ENCODE measurements at regions not wholly inside any gene's neighbourhood (a gene's known extent, or its start where the extent isn't known, plus 50 kb on each side); places are given as distances from the start of the nearest gene placed in this dataset.

DNA sequence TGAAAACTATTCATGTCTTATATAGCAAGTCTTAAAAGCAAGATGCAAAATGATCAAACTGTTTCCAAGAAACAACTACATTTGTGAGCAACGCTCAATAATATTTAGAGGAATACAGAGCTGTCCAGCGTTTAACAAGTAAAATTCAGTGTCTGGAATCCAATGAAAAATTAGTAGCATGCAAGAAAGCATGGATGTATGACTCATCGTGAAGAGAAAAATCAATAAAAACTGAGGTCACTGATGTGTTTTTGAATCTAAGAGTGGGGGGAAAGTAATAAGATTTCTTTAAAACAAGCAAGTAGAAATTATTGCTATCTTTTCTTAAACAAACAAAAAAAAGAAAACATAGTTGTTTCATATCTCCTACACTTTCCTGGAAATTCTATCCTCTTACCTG, 600.3 kb upstream of the GOLIM4 start:
- H3K9me3 Mint-ChIP-seq: peaks cover 26% of the 10 kb centered on the region
- H3K36me3 Mint-ChIP-seq (ENCODE audit: low read depth): peaks cover 28% of the 10 kb centered on the region
- peaks cover 26% of the 10 kb centered on the region for H3K4me1 ChIP-seq (ENCODE audit: insufficient read depth)

More for the DNA sequence above, 600.3 kb upstream of the GOLIM4 start:
- H3K4me3 Mint-ChIP-seq: no peak overlapping the region
- peaks cover 2% of the 10 kb centered on the region for H3K27me3 Mint-ChIP-seq (ENCODE audit: insufficient read depth, low read depth, poor library complexity)
- no peak for TF ChIP-seq STAT1 (IDR thresholded peaks at IDR 0.05; ENCODE audit: unreplicated experiment)
- TF ChIP-seq, protein P1, sequence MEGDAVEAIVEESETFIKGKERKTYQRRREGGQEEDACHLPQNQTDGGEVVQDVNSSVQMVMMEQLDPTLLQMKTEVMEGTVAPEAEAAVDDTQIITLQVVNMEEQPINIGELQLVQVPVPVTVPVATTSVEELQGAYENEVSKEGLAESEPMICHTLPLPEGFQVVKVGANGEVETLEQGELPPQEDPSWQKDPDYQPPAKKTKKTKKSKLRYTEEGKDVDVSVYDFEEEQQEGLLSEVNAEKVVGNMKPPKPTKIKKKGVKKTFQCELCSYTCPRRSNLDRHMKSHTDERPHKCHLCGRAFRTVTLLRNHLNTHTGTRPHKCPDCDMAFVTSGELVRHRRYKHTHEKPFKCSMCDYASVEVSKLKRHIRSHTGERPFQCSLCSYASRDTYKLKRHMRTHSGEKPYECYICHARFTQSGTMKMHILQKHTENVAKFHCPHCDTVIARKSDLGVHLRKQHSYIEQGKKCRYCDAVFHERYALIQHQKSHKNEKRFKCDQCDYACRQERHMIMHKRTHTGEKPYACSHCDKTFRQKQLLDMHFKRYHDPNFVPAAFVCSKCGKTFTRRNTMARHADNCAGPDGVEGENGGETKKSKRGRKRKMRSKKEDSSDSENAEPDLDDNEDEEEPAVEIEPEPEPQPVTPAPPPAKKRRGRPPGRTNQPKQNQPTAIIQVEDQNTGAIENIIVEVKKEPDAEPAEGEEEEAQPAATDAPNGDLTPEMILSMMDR (conservative IDR thresholded peaks at IDR 0.05; ENCODE audit: low read depth in 2 of 2): no peak
- TF ChIP-seq, protein P2, sequence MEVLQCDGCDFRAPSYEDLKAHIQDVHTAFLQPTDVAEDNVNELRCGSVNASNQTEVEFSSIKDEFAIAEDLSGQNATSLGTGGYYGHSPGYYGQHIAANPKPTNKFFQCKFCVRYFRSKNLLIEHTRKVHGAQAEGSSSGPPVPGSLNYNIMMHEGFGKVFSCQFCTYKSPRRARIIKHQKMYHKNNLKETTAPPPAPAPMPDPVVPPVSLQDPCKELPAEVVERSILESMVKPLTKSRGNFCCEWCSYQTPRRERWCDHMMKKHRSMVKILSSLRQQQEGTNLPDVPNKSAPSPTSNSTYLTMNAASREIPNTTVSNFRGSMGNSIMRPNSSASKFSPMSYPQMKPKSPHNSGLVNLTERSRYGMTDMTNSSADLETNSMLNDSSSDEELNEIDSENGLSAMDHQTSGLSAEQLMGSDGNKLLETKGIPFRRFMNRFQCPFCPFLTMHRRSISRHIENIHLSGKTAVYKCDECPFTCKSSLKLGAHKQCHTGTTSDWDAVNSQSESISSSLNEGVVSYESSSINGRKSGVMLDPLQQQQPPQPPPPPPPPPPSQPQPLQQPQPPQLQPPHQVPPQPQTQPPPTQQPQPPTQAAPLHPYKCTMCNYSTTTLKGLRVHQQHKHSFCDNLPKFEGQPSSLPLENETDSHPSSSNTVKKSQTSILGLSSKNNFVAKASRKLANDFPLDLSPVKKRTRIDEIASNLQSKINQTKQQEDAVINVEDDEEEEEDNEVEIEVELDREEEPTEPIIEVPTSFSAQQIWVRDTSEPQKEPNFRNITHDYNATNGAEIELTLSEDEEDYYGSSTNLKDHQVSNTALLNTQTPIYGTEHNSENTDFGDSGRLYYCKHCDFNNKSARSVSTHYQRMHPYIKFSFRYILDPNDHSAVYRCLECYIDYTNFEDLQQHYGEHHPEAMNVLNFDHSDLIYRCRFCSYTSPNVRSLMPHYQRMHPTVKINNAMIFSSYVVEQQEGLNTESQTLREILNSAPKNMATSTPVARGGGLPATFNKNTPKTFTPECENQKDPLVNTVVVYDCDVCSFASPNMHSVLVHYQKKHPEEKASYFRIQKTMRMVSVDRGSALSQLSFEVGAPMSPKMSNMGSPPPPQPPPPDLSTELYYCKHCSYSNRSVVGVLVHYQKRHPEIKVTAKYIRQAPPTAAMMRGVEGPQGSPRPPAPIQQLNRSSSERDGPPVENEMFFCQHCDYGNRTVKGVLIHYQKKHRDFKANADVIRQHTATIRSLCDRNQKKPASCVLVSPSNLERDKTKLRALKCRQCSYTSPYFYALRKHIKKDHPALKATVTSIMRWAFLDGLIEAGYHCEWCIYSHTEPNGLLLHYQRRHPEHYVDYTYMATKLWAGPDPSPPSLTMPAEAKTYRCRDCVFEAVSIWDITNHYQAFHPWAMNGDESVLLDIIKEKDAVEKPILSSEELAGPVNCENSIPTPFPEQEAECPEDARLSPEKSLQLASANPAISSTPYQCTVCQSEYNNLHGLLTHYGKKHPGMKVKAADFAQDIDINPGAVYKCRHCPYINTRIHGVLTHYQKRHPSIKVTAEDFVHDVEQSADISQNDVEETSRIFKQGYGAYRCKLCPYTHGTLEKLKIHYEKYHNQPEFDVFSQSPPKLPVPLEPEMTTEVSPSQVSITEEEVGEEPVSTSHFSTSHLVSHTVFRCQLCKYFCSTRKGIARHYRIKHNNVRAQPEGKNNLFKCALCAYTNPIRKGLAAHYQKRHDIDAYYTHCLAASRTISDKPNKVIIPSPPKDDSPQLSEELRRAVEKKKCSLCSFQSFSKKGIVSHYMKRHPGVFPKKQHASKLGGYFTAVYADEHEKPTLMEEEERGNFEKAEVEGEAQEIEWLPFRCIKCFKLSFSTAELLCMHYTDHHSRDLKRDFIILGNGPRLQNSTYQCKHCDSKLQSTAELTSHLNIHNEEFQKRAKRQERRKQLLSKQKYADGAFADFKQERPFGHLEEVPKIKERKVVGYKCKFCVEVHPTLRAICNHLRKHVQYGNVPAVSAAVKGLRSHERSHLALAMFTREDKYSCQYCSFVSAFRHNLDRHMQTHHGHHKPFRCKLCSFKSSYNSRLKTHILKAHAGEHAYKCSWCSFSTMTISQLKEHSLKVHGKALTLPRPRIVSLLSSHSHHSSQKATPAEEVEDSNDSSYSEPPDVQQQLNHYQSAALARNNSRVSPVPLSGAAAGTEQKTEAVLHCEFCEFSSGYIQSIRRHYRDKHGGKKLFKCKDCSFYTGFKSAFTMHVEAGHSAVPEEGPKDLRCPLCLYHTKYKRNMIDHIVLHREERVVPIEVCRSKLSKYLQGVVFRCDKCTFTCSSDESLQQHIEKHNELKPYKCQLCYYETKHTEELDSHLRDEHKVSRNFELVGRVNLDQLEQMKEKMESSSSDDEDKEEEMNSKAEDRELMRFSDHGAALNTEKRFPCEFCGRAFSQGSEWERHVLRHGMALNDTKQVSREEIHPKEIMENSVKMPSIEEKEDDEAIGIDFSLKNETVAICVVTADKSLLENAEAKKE (CRISPR knock-in tag; IDR thresholded peaks at IDR 0.05): no peak
- TF ChIP-seq CREB1 (CRISPR knock-in tag; IDR thresholded peaks at IDR 0.05; ENCODE audit: low read depth): no peak
- TF ChIP-seq POLR2AphosphoS5 (IDR thresholded peaks at IDR 0.05; ENCODE audit: low read depth): no peak
- no peak for TF ChIP-seq ZNF331 (CRISPR knock-in tag; IDR thresholded peaks at IDR 0.05; ENCODE audit: low read depth)
- TF ChIP-seq NANOG (IDR thresholded peaks at IDR 0.05; ENCODE audit: borderline replicate concordance): no peak
- TF ChIP-seq, protein P3, sequence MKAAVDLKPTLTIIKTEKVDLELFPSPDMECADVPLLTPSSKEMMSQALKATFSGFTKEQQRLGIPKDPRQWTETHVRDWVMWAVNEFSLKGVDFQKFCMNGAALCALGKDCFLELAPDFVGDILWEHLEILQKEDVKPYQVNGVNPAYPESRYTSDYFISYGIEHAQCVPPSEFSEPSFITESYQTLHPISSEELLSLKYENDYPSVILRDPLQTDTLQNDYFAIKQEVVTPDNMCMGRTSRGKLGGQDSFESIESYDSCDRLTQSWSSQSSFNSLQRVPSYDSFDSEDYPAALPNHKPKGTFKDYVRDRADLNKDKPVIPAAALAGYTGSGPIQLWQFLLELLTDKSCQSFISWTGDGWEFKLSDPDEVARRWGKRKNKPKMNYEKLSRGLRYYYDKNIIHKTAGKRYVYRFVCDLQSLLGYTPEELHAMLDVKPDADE (IDR thresholded peaks at IDR 0.05): no peak
- no peak for TF ChIP-seq JUNB (IDR thresholded peaks at IDR 0.05; ENCODE audit: unreplicated experiment)
- no peak for TF ChIP-seq EZH2 (IDR thresholded peaks at IDR 0.05; ENCODE audit: low read depth, unreplicated experiment)
- no peak for TF ChIP-seq ZNF114 (CRISPR knock-in tag; IDR thresholded peaks at IDR 0.05)
- no peak for TF ChIP-seq EZH2phosphoT487 (IDR thresholded peaks at IDR 0.05; ENCODE audit: unreplicated experiment)
- no peak for TF ChIP-seq REST (IDR thresholded peaks at IDR 0.05; ENCODE audit: unreplicated experiment)
- H3K4me1 Mint-ChIP-seq: peaks cover 23% of the 10 kb centered on the region
- Histone ChIP-seq H3K27ac (ENCODE audit: low read depth) (no peak overlapping the region), H3F3A (replicated peaks; ENCODE audit: low read depth) (no peaks in the 10 kb centered on the region), H3K36me3 (ENCODE audit: insufficient read depth) (no peaks in the 10 kb centered on the region), H3K27me3 (ENCODE audit: insufficient read depth) (no peaks in the 10 kb centered on the region), H3K4me2 (no peak overlapping the region), H4K20me1 (replicated peaks; ENCODE audit: insufficient read depth) (no peaks in the 10 kb centered on the region), H3K9me2 (ENCODE audit: insufficient read depth) (no peaks in the 10 kb centered on the region), H3K4me3 (no peak overlapping the region), H3K79me2 (replicated peaks; ENCODE audit: insufficient read depth) (no peaks in the 10 kb centered on the region), H2AFZ (no peak overlapping the region)
- DNase-seq (ENCODE audit: low spot score): no peak
- no peak for ATAC-seq
- H3K27ac Mint-ChIP-seq: no peak overlapping the region

Data from GM23338 (cell line).